ENCODE measurements at regions not wholly inside any gene's neighbourhood (a gene's known extent, or its start where the extent isn't known, plus 50 kb on each side); places are given as distances from the start of the nearest gene placed in this dataset.

DNA sequence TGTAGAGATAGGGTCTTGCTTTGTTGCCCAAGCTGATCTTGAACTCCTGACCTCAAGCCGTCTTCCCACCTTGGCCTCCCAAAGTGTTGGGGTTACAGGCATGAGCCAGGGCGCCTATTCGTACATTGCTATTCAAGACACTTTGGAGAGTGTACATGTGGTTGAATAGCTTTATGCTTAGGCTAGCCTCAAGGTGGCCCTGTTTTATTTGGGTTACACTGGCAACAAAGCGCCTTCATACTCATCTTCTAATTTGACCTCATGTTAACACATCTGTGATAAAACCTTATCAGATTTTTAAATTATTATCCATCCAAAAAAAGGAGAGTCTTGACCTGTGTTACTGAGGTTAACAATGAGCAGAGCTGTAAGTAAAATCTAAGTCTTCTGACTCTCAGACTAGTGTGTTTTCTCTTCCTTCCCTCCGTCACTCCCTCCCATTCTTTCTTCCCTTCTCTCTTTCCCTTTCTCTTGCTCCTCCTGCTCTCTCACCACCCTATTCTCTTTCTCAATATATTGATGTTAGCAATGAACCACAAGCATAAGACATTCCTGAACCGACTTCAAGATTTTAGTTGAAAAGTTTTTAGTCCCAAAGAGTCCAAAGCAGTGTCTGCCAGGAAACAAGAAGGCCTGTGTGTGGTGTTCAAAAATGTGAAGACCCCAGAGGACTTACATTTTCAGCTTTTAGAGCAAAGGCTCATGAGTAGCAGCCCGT is 603.7 kb upstream of the CFAP20DC start:
- TF ChIP-seq, protein P1, sequence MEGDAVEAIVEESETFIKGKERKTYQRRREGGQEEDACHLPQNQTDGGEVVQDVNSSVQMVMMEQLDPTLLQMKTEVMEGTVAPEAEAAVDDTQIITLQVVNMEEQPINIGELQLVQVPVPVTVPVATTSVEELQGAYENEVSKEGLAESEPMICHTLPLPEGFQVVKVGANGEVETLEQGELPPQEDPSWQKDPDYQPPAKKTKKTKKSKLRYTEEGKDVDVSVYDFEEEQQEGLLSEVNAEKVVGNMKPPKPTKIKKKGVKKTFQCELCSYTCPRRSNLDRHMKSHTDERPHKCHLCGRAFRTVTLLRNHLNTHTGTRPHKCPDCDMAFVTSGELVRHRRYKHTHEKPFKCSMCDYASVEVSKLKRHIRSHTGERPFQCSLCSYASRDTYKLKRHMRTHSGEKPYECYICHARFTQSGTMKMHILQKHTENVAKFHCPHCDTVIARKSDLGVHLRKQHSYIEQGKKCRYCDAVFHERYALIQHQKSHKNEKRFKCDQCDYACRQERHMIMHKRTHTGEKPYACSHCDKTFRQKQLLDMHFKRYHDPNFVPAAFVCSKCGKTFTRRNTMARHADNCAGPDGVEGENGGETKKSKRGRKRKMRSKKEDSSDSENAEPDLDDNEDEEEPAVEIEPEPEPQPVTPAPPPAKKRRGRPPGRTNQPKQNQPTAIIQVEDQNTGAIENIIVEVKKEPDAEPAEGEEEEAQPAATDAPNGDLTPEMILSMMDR (IDR thresholded peaks at IDR 0.05): no peak
- TF ChIP-seq POLR2A (IDR thresholded peaks at IDR 0.05): no peak
- TF ChIP-seq POLR2AphosphoS5 (IDR thresholded peaks at IDR 0.05; ENCODE audit: insufficient read depth in 1 of 2, low read depth in 1 of 2): no peak

Measured in vagina (tissue), 2 donors.